Spleen (tissue), 11 donors: ENCODE measurements at regions not wholly inside any gene's neighbourhood (a gene's known extent, or its start where the extent isn't known, plus 50 kb on each side); places are given as distances from the start of the nearest gene placed in this dataset.

ENCODE experiments used
- DNase-seq: peaks from one replicate; pipeline ENCODE4 v3.0.0-alpha.2; 2020
- H3K27ac ChIP-seq, 8 donors: fragments of 200-600 bp; sonication (generic) in 7 of 8; 1 replicate in 4 of 8; 2 replicates in 4 of 8; pipeline versions ENCODE4 v1.5.0 to v1.8.0; 2016 to 2021; ENCODE audit warnings: inconsistent platforms in 4 of 8, mild to moderate bottlenecking in 4 of 8, moderate library complexity in 1 of 8
- H3K27me3 ChIP-seq, 7 donors: fragments of 200-600 bp; sonication (generic) in 6 of 7; replicated peaks in 1 of 7; 1 replicate in 4 of 7; 2 replicates in 3 of 7; pipeline versions ENCODE4 v1.5.0 to v1.8.0; 2016 to 2021; ENCODE audit warnings: inconsistent platforms in 3 of 7, mild to moderate bottlenecking in 1 of 7
- H3K36me3 ChIP-seq, 6 donors: fragments of 200-600 bp; sonication (generic) in 5 of 6; 1 replicate in 4 of 6; 2 replicates in 2 of 6; pipeline versions ENCODE4 v1.5.0 to v1.8.0; 2016 to 2021; ENCODE audit warnings: inconsistent platforms in 2 of 6
- H3K4me1 ChIP-seq, 6 donors: fragments of 200-600 bp; sonication (generic) in 5 of 6; 1 replicate in 3 of 6; 2 replicates in 3 of 6; pipeline versions ENCODE4 v1.5.0 to v1.8.0; 2016 to 2021; ENCODE audit warnings: inconsistent platforms in 3 of 6
- H3K4me3 ChIP-seq, 8 donors: fragments of 200-600 bp; sonication (generic) in 7 of 8; 1 replicate in 4 of 8; 2 replicates in 4 of 8; pipeline versions ENCODE4 v1.5.0 to v1.8.0; 2016 to 2021; ENCODE audit warnings: inconsistent platforms in 4 of 8, mild to moderate bottlenecking in 4 of 8, moderate library complexity in 2 of 8
- H3K9me3 ChIP-seq, 8 donors: fragments of 200-600 bp; sonication (generic) in 7 of 8; 1 replicate in 4 of 8; 2 replicates in 4 of 8; pipeline versions ENCODE4 v1.5.0 to v1.8.0; 2016 to 2021; ENCODE audit warnings: inconsistent platforms in 4 of 8
- CTCF ChIP-seq, 11 experiments: fragments of 200-600 bp in 7 of 11; fragments of 450-650 bp in 4 of 11; sonication (generic) in 4 of 11; IDR thresholded peaks in 8 of 11; conservative IDR thresholded peaks in 3 of 11; 1 replicate in 7 of 11; 2 replicates in 4 of 11; pipeline versions ENCODE4 v1.4.0 to v1.8.0; 2016 to 2021; ENCODE audit warnings: antibody characterized with exemption in 11 of 11, inconsistent platforms in 4 of 11, mild to moderate bottlenecking in 1 of 11
- POLR2A ChIP-seq, 3 donors: fragments of 450-650 bp; IDR thresholded peaks; one replicate each; pipeline ENCODE4 v1.5.1; 2017; ENCODE audit warnings: antibody characterized with exemption in 3 of 3, mild to moderate bottlenecking in 1 of 3
- POLR2AphosphoS5 ChIP-seq, 3 donors: sonication (generic); formaldehyde crosslinking; IDR thresholded peaks; one replicate each; pipeline ENCODE4 v1.5.1; 2017; ENCODE audit warnings: antibody characterized with exemption in 3 of 3
- WGBS, 5 donors: extraction: QIAGEN DNeasy Blood & Tissue Kit in 3 of 5; methylation state at CpG; one replicate each; pipeline versions ENCODE4 v1.1.5 to v1.1.7; 2013 to 2018; 5-methylcytosine and 5-hydroxymethylcytosine counted together
- intact Hi-C: fragments of 100-400 bp; cut with DNase I; formaldehyde crosslinking; loops from one replicate; pipeline ENCODE4 v1.15.0; 2023; ENCODE audit warnings: low total_unique reads
- donor health status: healthy with polysubstance abuse.
- donor health status: DM: no; HTN: no; CAD: no; lungs with moderate emphysema.
- donor health status: DM: no; HTN: no; CAD: no.
- donor health status: Bipolar disorder and iron deficiency.
- donor health status: healthy.
- donor health status: DM: no; HTN: no; CAD: no.
- donor health status: DM: yes; HTN: yes; CAD: no.

GRCh38 chr7:130941322-130942210, 207.6 kb upstream of the KLF14 start:
- TF ChIP-seq POLR2AphosphoS5 (IDR thresholded peaks at IDR 0.05): peak; percentile 47 to 75 (median 72)
- no peak for TF ChIP-seq CTCF (IDR thresholded peaks at IDR 0.05 in 8 of 11, conservative IDR thresholded peaks at IDR 0.05 in 3 of 11)
- no peak for TF ChIP-seq POLR2A (IDR thresholded peaks at IDR 0.05)
- no peaks in the 10 kb centered on the region for H3K27me3 ChIP-seq
- H3K4me3 ChIP-seq: peak overlapping the region; percentile 14 to 65 (median 30)
- peaks cover 0 to 29% (median 0%) of the 10 kb centered on the region in 6 donors for H3K36me3 ChIP-seq
- H3K27ac ChIP-seq: peak overlapping the region; percentile 65 to 89 (median 84)
- H3K4me1 ChIP-seq: peaks cover 40 to 100% (median 84%) of the 10 kb centered on the region in 6 donors
- intact Hi-C loops: no loop called here
- H3K9me3 ChIP-seq: no peaks in the 10 kb centered on the region
- 42 to 64% (median 52%) methylated on average over 18 to 20 of the region's 20 CpGs for WGBS, 5 donors
- peak; percentile 83 for DNase-seq

- no peak for DNase-seq
- H3K4me1 ChIP-seq: peaks cover 40 to 100% (median 85%) of the 10 kb centered on the region in 6 donors
- no peaks in the 10 kb centered on the region for H3K27me3 ChIP-seq
- H3K36me3 ChIP-seq: peaks cover 0 to 29% (median 0%) of the 10 kb centered on the region in 6 donors
- intact Hi-C loops: no loop called here
- WGBS, 5 donors: 46 to 78% (median 49%) methylated on average over 10 of the region's 10 CpGs
- no peak for TF ChIP-seq CTCF (IDR thresholded peaks at IDR 0.05 in 8 of 11, conservative IDR thresholded peaks at IDR 0.05 in 3 of 11)
- peak in 1 of 3 donors; percentile 61 for TF ChIP-seq POLR2A (IDR thresholded peaks at IDR 0.05)
- TF ChIP-seq POLR2AphosphoS5 (IDR thresholded peaks at IDR 0.05): peak in 1 of 3 donors; percentile 89
- peak overlapping the region; percentile 65 to 89 (median 84) for H3K27ac ChIP-seq
- H3K9me3 ChIP-seq: no peaks in the 10 kb centered on the region
- peak overlapping the region in 5 of 8 donors; percentile 27 to 65 (median 30) for H3K4me3 ChIP-seq
Measured at GRCh38 chr7:130942211-130942964, 208.4 kb upstream of the KLF14 start.

- peaks cover 40 to 100% (median 91%) of the 10 kb centered on the region in 6 donors for H3K4me1 ChIP-seq
- no peaks in the 10 kb centered on the region for H3K9me3 ChIP-seq
- peak overlapping the region; percentile 65 to 89 (median 84) for H3K27ac ChIP-seq
- H3K4me3 ChIP-seq: peak overlapping the region; percentile 1 to 65 (median 27)
- DNase-seq: no peak
- H3K27me3 ChIP-seq: no peaks in the 10 kb centered on the region
- H3K36me3 ChIP-seq: peaks cover 0 to 29% (median 0%) of the 10 kb centered on the region in 6 donors
- WGBS, 5 donors: 0 to 3% (median 2%) methylated on average over 9 of the region's 9 CpGs
- intact Hi-C loops: no loop called here
- TF ChIP-seq POLR2AphosphoS5 (IDR thresholded peaks at IDR 0.05) (peak in 1 of 3 donors; percentile 32), POLR2A (IDR thresholded peaks at IDR 0.05) (no peak)
Measured at GRCh38 chr7:130943336-130943901, 209.4 kb upstream of the KLF14 start.

GRCh38 chr7:130943981-130944380, 210.0 kb upstream of the KLF14 start:
- no peaks in the 10 kb centered on the region for H3K27me3 ChIP-seq
- TF ChIP-seq POLR2A (IDR thresholded peaks at IDR 0.05) (no peak), POLR2AphosphoS5 (IDR thresholded peaks at IDR 0.05) (no peak), CTCF (IDR thresholded peaks at IDR 0.05 in 8 of 11, conservative IDR thresholded peaks at IDR 0.05 in 3 of 11) (no peak)
- peak overlapping the region in 3 of 8 donors; percentile 27 to 65 (median 41) for H3K4me3 ChIP-seq
- DNase-seq: no peak
- 68 to 88% (median 78%) methylated on average over 3 of the region's 3 CpGs for WGBS, 5 donors
- peaks cover 40 to 100% (median 92%) of the 10 kb centered on the region in 6 donors for H3K4me1 ChIP-seq
- intact Hi-C loops: no loop called here
- H3K9me3 ChIP-seq: no peaks in the 10 kb centered on the region
- H3K27ac ChIP-seq: peak overlapping the region; percentile 65 to 89 (median 84)
- peaks cover 0 to 29% (median 0%) of the 10 kb centered on the region in 6 donors for H3K36me3 ChIP-seq
